GM19438 (cell line): ENCODE measurements at regions not wholly inside any gene's neighbourhood (a gene's known extent, or its start where the extent isn't known, plus 50 kb on each side); places are given as distances from the start of the nearest gene placed in this dataset.

Experiments
- ATAC-seq: cut with Tn5 transposase; IDR thresholded peaks from one replicate; pipeline ENCODE4 v1.9.1; 2021; ENCODE audit warnings: low read depth; ENCODE audit not compliant: unreplicated experiment

DNA sequence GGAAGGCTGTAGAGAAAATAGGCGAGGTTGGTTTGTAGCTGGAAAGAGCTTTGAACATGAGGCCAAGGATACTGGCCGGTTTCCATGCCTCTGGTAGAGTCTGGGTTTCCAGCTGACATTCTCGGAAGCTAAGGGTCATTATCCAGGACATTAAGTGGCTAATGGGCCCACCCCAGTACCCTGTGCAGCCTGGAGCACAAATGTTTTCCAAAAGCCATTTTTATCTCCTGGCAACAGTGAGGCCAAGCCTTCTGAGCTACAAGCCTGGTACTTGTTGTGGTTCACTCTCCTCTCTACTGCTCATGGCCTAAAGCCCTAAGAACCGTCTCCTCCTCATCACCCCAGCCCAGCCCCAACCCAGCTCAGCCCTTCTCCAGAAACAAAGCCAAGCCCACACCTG, 122.9 kb downstream of the DMRTA2 start:
- no peak for ATAC-seq

DNA sequence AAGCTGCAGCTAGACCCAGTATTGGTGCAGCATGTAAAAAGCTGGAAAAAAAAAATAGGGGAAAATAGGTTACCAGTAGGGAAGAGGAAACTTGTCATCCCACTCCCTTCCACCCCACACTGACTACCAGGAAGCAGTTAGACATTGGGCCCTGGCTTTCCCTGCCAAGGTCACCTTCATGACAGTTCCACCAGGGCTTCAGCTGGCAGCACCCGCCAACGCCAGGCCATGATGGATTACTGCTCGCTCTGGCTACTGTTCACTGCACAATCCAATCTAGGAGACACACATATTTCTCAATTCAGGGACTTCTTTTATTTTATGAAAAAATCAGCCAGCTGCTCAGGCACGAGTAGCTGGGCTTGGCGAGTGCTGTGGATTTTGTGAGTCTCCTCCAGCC, 127.7 kb downstream of the DMRTA2 start:
- no peak for ATAC-seq

DNA sequence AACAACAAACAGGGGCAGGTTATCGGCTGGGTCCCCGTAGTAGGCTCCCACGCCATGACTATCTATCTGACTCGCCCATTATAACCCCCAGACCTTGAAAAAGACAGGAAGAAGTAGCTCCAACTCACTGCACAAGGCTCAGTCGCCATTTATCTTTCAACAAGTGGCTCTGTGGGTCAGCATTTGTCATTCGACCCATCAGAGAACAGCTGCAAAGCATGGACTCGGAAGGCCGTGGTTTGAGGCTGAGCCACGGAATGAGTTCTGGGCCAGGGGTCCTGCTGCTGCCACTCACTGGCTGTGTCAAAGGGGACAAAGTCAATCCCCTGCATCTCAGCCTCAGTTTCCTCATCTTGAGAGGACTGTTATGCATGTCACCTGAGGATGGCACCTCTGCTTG, 131.0 kb downstream of the DMRTA2 start:
- ATAC-seq: no peak

DNA sequence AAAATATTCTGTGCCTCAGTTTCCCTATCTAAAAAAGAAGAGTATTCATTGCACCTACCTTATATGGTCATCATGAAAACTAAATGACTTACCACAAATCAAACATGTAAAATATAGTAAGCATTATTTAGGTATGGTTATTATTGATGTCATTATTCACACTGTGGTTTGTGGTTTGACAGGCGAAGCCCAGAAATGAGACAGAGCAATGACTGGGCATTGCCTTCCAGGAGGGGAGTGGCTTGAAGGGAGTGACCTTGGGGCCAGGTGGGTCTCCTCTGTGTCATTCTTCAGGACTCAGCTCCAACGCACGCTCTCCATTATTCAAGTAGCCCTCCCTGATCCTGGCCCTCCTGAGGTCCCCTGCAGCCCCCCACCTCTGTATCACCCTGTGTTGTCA, 133.7 kb downstream of the DMRTA2 start:
- no peak for ATAC-seq

DNA sequence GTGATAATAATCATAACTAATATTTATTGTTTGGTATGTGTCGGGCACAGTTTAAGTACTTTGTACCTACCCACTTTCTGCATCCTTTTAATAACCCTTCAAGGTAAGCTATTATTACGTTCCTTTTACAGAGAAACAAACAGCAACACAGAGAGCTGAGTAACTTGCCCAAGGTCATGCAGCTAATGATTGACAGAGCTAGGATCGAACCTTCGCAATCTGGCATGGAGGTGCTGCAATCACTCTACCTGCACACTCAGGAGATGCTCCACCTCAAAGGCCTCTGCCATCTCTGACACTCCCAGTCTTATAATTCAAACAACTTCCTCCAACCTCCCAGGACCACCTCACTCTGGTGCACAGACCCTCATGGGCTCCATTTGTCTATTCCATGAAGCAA, 137.2 kb downstream of the DMRTA2 start:
- no peak for ATAC-seq

DNA sequence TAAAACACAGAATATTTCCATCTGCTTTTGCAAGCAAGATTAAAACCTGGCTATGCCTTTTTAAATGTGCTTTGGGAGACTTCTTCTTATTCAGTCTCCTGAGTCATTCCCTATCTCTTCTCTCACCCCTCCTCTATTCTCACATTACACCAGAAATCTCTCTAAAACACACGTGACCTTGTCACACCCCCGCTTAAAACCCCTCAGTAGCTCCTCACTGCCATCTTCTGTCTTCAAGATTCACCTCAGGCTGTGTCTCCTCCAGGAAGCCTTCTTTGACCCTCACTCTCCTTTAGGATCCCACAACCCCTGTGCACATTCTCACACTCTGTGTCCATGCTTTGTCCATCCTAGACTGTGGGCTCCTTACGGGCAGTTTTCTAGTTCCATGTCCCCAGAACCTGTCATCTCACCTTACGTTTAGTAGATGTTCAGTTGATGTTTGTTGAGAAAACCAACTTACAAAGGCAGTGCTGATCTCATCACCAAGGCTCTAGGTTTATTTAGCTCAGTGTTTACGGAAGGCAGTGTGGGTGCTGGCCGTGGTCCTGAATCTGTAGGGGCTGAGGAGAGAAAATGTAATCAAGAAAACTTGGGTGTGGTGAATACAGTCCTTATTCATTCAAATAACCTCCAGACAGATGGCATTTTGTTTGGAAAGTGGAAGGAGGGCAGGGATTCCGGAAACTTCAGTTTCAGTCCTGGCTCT, 143.5 kb downstream of the DMRTA2 start:
- ATAC-seq: no peak

DNA sequence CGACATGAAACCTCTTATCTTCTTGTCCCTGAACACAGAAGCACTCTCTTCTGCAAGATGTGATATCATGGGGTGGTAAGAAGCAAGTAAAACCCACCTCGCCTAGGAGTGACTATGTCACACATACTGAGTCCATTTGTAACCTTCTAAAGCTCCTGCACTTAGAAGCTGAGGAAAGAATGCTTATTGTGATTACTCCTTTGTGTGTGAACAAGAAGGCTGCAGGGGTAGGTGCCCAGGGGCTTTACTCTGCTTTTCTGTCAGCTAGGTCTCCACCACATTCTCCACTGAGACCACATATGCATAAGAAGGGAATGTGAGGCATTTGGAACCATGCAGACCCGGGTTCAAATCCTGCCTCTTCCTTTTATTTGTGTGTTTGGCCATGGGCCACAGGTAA, 144.3 kb downstream of the DMRTA2 start:
- no peak for ATAC-seq

DNA sequence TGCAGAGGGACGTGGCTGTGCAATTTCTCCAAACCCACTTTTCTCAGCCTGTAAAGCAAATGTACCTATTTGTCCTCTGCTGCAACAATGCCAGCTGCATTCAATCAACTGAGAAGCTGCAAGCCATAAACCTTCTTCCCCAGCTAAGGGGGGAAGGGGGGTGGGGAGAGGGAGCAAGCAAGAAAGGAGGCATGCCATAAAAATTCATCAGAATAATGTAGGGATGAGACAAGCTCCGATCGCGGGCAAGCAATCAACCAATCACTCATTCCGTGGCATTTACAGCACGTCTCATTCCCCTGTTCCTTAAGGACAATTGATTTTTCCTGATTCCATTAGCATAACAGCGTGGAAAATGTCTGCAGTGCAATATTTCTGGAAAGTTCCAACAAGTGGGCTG, 144.8 kb downstream of the DMRTA2 start:
- no peak for ATAC-seq

DNA sequence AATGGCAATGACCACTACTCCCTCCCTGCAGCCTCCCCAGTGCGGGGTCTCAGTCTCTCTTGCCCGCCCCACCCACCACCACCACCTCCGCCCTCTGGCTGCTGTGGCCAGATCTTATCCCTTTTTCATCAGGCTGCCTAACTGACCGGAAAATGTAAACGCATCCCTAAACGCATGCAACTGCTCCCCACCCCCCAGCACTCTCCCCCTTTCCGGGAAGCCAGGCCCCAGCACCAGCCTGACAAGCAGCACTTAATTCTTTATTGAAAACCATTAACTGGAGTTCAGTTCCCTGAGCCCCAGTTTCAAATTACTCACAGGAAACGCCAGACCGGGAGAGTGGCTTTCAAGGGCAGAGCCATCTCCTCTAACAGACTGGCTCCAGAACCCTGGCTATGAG, 147.7 kb downstream of the DMRTA2 start:
- no peak for ATAC-seq

DNA sequence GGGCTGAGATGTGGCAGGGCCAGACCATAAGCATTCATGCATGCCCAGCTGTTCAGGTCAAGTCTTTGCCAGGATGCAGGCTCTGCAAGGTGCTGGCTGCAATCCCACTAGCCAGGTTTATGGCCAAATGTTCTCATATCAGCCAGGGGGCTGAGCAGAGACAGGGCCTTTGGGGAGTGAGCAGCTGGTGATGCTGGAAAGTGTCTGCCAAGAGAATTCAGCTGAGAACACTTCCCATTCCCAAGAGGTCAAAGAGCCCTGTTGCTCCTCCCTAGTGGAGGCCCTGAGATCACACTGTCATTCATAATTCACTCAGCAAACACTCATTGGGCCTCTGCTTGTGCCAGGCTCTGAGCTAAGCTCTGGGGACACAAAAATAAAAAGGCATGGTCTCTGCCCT, 150.3 kb downstream of the DMRTA2 start:
- ATAC-seq: no peak

DNA sequence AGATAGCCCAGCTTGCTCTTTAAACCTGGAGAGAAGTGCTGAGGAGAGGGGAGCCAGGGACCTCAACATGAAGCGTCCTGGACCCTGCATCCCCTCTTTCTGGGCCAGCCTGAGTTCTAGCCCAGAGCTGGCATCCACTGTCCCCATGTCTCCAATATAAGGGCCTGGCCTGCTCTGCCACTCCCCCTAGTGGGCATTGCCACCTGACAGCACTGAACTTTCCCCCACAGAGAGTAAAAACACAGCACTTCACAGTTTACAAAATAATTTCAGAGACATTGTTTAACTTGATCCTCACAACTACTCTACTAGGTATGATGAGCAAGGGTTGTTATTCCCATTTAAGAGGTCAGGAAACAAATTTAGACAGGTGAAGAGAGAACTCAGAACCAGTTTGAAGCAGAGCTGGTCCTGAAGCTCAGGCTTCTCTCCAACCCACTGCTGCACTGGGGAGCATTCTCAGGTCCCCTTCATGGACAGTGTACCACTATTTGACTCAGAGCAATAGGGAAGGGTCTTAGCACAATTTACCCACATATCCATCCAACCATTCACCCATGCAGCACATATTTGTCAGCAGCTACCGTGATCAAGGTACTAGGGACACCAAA, 151.2 kb downstream of the DMRTA2 start:
- no peak for ATAC-seq

DNA sequence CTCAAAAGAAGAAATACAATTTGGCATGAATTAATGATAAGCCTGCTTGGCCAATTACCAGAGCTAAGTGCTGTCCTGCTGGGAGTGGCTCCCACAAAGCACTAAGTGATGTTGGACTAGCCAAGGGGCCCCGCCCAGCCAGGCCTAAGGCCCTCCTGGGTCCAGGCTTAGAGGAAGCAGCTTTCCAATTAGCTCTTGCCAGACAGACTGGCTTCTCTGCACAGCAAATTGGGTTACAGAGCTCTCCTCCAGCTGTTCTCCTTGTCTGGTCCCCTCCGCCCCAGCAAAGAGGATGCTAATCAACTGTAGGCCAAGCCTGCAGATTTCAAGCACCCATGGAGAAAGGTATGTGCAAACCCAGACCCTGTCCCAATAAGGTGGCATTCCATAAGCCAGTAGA, 151.9 kb downstream of the DMRTA2 start:
- ATAC-seq: no peak

DNA sequence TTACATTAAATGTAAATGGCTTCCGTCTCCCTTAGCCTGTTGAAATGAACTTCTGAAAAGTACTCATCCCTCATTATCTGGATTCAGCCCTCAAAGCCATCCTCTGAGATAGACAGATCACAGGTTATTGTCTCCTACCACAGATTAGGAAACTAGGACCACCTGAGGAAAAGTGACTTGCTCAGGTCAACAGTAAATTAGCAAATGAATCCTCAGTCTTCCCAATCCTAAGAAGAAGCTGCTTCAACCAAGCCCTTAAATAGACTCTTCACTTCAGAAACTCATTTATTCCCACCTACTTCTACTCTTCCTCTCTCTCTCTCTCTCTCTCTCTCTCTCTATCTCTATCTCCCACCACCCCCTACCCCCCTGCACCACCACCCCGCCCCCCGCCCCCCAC, 152.3 kb downstream of the DMRTA2 start:
- no peak for ATAC-seq

DNA sequence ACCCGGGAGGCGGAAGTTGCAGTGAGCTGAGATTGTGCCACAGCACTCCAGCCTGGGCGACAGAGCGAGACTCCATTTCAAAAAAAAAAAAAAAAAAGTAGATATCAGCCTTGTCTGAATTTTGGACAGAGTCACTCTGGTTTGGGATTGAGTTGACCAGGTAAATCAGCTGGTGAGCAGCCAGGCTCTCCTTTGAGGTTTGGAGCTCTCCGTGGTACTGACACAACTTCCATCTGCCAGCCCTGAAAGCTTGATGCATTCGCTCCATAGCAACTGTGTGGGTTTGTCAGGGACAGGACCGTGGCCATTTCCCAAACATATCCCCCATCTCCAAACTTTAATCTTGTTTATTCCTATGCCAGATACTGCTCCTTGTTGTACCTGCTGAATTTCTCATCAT, 155.2 kb downstream of the DMRTA2 start:
- no peak for ATAC-seq

DNA sequence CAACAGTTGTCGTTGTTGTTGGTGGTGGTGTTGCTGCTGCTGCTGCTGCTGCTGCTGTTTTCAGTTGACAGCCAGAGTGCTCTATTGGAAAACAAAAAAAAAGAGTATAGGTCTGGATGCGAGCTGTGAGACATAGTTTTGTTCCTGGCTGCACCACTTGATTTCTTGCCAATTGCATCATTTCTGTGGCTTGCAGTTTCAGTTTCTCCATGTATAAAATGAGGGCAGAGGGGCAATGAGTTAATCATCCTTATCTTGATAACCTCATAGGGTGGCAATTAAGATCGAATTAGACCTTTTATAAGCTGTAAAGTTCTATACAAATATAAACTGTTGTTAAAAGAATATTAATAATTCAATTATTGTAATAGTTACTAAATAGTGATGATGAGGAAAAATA, 156.7 kb downstream of the DMRTA2 start:
- no peak for ATAC-seq

DNA sequence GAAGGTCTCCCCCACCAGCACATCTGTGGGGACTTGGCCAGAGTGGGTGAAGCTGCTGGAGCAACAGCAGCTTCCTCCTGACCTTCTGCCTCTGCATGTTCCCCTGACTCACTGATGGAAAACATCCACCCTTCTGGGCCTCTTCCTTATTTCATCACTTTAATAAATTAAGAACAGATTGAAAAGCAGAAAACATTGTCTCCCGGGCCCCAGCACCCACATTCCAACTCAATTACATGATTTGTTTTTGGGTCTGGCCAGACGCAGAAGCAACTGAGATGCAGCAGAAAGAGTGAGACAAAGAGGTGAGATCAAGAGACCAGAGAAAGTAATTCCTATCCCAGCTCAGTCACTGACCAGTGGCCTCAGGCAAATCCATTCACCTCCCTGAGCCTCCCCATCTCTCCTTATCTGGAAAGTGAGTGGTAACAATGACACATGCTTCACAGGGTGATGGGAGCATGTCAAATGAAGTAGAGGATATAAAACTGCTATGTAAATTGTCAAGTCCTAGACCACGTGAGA, 157.1 kb downstream of the ELAVL4 start:
- ATAC-seq: no peak

DNA sequence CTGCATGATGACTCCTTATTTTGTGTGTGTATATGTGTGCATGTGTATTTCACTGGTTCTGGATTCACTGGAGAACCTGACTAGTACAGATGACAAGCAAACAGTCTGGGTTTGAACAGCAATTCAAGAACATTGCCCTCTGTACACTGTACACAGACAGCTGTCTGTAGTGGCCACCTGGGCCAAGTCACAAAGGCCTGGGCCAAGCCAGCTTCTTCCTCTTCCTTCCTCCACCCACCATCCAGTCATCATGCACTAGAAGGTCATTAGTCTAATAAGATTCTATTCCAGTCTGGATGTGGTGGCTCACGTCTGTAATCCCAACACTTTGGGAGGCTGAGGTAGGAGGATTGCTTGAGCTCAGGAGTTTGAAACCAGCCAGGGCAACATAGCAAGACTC, 155.9 kb downstream of the ELAVL4 start:
- ATAC-seq: no peak

DNA sequence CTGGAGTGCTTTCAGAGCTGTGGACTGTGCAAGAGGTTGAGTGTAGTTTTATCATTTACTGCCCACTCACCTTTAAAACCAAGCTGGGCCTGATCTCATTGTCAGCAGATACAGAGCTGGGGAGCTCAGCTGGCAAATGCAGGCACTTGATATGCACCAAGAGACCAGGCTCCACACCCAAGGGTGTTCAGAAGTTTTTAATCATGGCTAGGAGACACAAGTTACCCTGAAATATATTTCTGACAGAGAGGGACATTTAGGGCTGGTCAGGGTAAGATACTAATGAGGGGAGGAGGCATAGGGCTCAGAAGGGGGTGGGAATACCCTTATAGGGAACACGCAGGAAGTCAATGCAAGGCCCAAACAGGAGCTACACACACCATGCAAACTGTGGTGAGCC, 153.7 kb downstream of the ELAVL4 start:
- ATAC-seq: no peak

DNA sequence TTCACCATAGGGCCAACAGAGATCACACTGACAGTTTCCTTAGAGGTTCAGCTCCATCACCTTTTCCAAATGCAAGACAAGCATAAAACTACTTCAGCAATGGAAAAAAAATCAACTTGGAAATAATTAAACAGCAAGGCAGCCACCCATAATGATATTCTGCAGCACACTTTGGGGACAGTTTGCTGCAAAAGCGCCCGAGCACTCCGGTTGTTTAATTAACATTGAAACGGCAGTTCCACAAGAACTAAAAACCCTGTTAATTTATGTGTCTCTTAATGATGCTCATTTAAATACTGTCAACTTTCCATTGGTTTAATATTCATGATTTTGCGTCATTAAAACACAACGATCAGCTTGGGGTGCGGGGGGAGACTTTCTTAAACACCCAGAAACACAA, 153.2 kb downstream of the ELAVL4 start:
- ATAC-seq: no peak

DNA sequence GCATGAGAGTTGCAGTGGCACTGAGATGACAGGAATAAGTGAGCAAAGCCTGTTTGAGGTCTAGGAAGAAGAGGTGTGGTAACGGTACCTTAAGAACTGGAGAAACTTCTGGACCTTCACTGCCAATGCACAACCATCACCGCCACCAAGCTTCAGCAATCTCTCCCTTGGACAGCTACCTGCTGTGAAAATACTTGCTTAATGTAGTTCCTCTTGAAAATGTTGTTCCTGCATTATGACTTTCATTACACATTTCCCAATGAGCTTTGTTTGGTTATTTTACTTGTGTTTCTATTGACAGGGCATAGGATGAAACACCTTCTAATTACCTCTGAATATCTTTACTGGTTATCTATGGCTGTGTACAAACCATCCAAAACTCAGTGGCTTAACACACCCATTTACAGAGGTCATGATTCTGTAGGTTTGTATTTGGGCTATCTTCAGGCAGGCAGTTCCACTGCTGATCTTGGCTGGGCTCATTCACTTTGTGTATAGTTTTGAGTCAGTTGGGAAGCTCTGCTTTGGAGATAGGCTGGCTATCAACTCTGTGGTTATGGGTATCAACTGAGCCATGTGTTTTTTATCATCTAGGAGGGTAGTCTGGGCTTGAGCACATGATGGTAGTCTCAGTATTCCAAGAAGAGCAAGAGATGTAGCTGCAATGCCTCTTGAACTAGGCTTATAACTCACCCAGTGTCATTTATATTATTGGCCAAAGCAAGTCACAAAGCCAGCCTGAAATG, 149.4 kb downstream of the ELAVL4 start:
- no peak for ATAC-seq

DNA sequence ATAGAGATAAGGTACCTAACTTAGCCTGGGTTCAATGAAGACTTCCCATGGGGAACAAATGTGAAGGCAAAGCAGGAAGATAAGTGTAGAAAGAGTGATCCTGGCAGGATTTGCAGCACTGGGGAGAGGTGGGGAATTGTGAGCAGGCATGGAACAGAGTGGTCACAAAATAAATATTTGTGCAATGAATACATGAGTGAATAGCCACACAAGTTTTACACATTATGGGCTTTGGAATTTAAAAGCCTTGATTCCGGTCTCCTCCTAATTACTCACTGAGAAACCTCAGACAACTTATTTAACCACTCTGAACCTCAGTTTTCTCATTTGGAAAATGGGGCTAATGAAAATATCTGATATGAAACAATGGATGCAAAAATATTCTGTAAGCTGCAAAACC, 148.3 kb downstream of the ELAVL4 start:
- no peak for ATAC-seq
